Skin epidermis (tissue), 12 donors: ENCODE measurements at regions not wholly inside any gene's neighbourhood (a gene's known extent, or its start where the extent isn't known, plus 50 kb on each side); places are given as distances from the start of the nearest gene placed in this dataset.

ENCODE experiments used
- H3K27ac ChIP-seq, 21 experiments: fragments of 200-600 bp; sonication (generic) in 11 of 21; one replicate each; pipeline ENCODE4 v1.5.0; 2020; ENCODE audit warnings: mild to moderate bottlenecking in 3 of 21, inconsistent platforms in 2 of 21, moderate library complexity in 2 of 21
- H3K4me3 ChIP-seq, 7 experiments: fragments of 200-600 bp; sonication (generic) in 2 of 7; one replicate each; pipeline ENCODE4 v1.5.0; 2020; ENCODE audit warnings: inconsistent platforms in 2 of 7, mild to moderate bottlenecking in 2 of 7, moderate library complexity in 1 of 7

DNA sequence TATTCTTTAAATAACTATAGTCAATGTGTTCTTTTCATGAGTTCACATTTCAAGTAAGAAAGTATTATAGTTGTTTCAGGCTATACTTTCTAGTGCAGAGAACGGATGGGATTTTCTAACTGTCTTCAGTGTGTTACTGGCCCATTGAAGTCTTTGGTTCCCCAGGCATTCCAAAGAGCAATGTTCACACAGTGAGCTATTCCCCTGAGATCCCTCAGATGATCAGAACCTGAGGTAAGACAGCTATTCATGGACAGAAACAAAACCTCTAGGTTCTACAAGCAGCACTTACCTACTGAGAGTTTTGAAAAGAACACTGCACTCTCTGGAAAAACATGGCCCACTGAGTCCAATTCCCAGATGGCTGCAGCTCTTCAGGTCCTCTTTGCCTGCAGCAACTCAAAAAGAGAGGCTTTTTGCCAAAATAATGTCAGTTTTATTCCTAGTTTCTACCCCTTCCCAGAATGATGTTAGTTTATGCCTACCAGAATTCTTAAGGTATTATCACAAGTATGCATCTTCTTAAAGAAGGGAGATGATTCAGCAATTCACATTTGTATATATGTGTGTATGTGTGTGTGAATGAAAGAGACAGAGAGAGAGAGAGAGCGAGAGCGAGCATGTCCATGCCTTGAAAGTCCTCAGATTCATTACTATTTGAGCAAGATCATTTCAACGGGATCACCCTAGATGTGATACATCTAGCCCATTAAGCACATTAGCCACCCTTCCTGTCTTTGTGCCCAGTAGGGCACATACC lies 146.1 kb downstream of the PDHA2 start:
- Histone ChIP-seq H3K27ac (no peak overlapping the region), H3K4me3 (no peak overlapping the region)

DNA sequence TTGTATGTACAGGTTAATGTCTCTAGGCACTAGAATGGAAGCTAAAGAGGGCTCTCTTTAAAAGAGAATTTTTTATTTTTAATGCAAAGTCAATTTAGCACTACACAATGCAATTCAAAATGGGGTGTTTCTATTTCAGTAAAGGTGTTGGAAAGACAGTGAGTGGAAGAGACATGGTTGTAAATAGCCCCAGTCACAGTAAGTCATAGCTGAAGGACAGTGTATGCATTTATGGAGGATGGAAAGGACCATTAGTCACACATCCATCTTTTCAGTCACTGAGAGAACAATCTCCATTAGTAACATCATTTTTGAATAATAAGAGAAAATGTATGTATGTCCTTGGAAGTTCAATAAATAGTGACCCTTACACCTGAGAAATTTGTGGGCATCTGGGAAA lies 148.0 kb downstream of the PDHA2 start:
- Histone ChIP-seq H3K27ac (no peak overlapping the region), H3K4me3 (no peak overlapping the region)

DNA sequence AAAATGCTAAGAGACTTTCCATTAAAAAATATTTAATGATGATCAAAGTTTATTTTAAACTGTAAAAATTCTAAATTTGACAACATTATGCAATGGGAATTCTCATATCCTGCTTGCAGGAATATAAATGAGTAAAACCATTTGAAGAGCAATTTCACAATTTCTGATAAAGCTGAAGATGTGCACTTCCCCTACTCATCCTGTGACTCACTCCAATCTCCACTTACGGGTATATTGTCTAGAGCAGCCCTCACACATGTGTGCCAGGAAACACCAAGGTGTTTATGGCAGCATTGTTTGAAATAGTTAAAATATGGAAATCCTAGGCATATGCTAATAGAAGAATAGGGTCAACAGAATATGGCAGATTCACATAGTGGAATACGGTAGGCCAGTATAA lies 158.4 kb downstream of the PDHA2 start:
- no peak overlapping the region for H3K4me3 ChIP-seq
- H3K27ac ChIP-seq: no peak overlapping the region

DNA sequence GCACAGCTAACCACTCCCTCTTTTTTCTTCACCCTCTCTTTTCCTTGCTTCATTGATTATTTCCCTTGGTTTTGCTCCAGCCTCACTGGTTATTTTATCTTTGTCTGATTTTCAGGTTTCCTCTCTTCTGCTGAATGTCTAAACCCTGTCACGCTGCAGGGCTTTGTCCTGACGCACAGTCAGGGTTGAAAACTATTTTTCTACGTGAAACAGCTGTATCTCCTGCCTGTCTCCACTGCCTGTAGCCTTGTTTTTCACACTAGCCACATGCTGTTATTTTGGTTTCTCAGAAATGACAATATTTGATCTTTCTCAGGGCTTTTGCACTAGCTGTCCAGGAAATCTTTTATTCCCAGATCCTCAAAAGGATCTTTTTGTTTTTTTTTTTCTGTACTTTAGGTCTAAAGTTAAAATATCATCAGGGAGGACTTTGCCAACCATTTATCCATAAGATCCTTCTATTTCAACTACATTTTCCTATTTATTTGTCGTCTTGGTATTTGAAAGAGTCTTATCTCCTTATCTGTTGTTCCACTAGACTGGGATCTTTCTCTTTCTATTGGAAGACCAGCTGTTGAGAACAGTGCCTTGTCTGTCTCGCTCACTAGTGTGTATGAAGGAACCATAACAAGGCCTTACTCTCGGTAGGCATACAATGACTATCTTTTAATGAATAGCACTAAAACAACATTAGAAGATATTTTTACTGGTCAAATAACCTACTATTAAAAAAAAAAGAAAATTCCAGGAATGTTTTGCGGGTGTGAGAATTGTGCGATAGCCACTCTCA lies 164.3 kb downstream of the PDHA2 start:
- no peak overlapping the region for H3K4me3 ChIP-seq
- H3K27ac ChIP-seq: no peak overlapping the region

DNA sequence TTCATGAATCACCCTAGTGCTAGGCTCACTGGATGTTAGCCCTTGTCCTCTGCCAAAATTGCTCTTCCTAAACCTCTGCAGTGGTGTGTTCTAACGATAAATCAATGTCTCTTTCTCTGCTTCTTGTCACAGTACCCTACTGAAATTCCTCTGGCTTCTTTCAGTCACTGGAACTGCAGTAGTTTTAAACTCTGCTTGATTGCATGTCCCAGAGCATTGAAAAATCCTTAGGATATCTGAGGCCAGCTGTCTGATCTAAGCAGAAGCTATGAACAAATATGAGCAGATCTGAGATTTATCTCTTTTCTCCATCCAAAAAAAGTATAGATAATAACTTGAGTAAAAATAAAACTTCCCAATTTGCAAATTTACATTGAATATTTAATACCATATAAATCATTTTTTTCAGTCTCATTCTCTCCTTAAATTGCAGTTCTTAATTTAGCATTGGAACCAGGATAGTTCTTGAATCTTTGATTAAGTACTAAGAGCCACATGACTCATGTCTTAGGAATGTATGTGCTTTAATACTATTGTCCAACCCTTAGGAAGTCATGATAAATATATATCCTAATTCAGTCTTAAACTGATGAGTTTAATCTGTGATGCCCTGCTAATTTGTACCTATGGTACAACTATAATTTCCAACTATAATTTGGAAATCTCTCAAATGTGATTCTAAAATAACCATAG lies 169.7 kb downstream of the PDHA2 start:
- Histone ChIP-seq H3K4me3 (no peak overlapping the region), H3K27ac (no peak overlapping the region)

DNA sequence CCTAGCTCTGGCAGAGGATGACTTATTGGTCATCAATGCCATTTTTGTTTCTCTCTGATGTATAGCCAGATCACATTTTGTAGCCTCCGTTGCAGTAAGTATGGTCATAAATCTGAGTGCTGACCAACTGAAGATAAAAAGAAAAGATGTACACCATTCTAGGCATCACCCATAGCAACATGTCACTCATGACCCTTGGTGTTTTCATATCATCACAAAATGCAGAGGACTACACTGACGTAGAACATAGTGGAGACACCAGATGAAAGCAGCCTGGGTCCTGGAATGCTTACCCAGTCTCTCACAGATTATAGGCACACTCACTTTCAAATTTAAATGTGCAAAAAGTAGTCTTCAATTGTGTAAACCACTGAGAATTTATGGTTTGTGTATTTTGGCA lies 172.8 kb downstream of the PDHA2 start:
- no peak overlapping the region for H3K4me3 ChIP-seq
- H3K27ac ChIP-seq: no peak overlapping the region

- Histone ChIP-seq H3K27ac (no peak overlapping the region), H3K4me3 (no peak overlapping the region)
These were observed 176.9 kb downstream of the PDHA2 start for GRCh38 chr4:96016634-96017299.

DNA sequence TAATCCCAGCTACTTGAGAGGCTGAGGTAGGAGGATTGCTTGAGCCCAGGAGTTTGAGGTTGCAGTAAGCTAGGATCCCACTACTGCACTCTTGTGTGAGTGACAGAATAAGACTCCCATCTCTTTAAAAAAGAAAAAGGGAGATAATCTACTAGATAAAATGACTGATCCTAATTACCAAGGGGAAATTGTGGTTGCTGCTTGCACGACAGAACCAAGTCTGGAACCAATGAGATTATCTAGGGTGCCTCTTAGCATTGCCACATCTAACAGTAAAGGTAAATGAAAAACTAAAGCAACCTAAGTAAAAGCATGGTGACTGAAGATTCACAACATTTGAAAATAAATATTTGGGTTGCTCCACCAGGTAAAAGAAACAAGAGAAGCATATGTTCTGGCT lies 185.1 kb downstream of the PDHA2 start:
- H3K4me3 ChIP-seq: no peak overlapping the region
- H3K27ac ChIP-seq: no peak overlapping the region

DNA sequence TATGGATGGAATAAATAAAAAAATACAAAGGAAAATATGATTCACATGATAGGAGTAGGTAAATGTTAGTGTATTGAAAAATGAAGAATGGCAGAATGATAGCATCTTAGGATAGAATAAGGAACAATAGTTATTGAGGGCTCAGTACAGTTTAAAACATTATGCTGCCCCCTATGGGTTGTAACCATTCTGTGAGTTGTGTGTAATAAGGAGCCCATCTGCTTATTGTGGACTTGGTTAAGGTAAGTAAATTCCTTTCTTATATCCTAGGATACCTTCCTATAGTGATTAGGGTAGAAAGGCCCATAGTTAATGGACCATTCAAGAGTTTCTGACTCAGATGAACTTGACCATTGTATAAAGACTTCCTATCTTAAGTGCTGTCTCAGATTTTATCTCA lies 195.8 kb downstream of the PDHA2 start:
- Histone ChIP-seq H3K4me3 (no peak overlapping the region), H3K27ac (no peak overlapping the region)

DNA sequence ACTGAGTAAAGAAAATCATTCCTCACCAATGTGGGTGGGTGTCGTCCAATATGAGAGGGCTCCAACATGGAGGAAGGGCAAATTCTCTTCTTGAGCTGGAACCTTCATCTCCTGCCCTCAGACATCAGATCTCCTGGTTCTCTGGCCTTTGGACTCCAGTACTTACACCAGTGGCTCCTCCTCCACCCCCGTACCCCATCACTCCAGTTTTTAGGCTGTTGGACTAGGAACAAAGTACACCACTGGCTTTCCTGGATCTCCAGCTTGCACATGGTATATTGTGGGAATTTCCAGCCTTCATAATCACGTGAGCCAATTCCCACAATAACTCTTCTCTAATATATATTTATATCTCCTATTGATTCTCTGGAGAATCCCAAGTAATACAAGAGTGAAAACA lies 196.9 kb downstream of the PDHA2 start:
- no peak overlapping the region for H3K4me3 ChIP-seq

GRCh38 chr4:96037705-96038104 lies 197.8 kb downstream of the PDHA2 start:
- Histone ChIP-seq H3K27ac (no peak overlapping the region), H3K4me3 (no peak overlapping the region)

More for the DNA sequence above, 196.9 kb downstream of the PDHA2 start:
- H3K27ac ChIP-seq: no peak overlapping the region

DNA sequence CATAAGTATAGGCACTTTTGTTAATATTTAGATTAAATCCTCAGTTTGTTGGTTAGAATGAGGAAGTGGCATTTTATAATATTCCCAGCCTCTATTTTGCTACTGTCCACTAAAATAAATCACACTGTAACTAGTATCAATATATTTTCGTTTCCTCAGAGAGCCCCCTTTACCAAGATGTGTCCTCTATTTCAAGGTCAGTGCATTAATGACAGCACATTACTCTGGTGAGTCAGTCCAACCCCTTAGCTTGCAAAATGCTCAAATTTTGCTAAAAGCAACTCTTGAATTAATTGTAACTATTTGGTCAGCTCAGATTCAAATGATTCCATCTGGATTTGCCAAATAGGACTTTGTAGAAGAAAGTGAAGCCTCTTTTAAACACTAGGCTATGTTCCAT lies 199.3 kb downstream of the PDHA2 start:
- no peak overlapping the region for H3K4me3 ChIP-seq
- no peak overlapping the region for H3K27ac ChIP-seq

DNA sequence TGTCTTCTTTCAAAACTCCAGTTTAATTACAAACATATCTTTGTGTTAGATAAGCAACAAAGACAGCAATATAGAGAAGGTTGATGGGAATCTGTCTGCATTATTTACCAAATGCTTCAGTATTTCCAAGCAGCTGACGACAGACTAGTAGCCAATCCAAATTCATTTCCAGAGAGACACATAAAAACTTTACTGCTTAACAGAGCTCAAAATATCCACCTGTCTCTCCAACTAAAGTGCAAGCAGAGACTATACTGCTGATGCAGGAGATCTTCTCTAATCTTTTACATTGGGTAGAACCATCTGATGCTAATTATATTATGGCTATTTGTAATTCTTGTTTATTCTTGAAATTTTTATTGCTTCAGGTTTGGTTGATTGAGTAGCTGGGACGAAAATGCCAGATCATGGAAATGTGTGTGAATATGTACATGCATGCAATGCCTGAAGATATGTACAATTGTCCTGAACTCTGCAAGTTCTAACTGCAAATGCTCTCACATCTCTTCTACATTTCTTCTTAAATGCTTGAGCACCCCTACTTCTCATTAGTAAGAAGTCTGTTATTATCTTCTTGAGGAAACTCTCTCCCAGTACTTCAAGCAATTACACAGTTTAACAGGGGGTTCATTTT lies 200.0 kb downstream of the PDHA2 start:
- no peak overlapping the region for H3K27ac ChIP-seq
- H3K4me3 ChIP-seq: no peak overlapping the region

- Histone ChIP-seq H3K4me3 (no peak overlapping the region), H3K27ac (no peak overlapping the region)
These were observed 205.1 kb downstream of the PDHA2 start for GRCh38 chr4:96044971-96045370.

DNA sequence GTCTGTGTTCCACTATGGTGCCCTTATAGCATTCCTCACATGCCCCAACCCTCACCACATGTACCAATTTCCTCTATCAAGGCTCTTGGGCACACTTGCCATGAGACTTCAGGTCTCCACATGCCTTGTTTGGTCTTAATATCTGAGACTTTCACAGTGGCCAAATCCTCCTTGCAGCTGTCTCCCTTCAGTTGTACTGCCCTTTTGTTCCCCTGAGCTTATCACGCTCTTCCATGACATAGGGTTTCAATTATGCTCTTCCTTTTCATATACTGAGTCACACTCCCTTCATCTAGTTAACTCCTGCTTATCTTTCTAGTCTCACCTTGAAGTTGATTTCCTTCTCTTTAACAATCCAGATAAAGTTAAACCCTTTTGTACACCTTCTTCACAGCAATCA lies 212.9 kb downstream of the PDHA2 start:
- no peak overlapping the region for H3K27ac ChIP-seq
- no peak overlapping the region for H3K4me3 ChIP-seq

DNA sequence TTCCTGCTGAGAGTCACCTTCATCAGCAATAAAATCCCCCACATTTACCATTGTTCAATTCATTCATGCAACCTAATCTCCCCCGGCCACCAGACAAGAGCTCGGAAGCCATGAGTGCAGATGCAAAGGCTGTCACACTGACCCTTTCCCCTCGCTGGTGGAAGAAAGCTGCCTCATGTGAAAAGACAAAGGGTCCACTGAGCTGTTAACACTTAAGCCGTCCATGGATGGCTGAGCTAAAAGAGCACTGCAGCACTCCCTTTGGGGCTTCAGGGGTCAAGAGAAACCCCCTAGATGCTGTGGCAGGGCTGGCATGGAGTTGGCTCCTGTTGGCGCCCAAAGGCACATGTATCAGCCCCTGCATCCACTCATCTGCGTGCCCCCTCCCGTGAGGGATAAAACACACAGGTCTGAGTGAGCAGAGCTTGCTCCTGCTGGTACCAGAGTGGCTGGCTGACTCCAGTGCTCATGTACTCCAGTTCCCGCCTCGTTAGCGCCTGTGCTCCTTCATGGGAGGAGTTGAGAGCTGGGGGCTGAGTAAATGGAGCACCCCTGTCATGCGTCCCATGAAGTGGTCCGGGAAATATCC lies 216.5 kb downstream of the PDHA2 start:
- Histone ChIP-seq H3K27ac (no peak overlapping the region), H3K4me3 (no peak overlapping the region)

GRCh38 chr4:96063639-96064038 lies 223.7 kb downstream of the PDHA2 start:
- no peak overlapping the region for H3K27ac ChIP-seq

DNA sequence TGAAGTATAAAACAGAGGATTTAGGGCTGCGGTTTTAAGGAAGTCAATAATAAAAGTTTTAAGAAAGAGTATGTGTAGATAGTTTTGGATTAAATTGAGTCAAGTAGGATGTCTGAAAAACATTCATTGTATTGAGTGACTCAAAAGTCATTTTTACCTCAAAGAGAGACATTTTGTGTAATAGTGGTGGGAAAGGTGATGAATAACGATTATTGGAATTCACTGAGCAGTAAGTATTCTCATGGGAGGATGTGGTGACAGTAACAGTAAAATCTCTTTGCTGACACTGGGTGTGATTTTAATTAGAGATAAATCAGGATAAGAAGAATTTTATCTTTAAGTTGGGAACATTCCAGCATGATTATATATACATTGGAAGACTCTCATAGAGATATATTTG lies 233.6 kb downstream of the PDHA2 start:
- H3K27ac ChIP-seq: no peak overlapping the region

More at GRCh38 chr4:96063639-96064038, 223.7 kb downstream of the PDHA2 start:
- H3K4me3 ChIP-seq: no peak overlapping the region

DNA sequence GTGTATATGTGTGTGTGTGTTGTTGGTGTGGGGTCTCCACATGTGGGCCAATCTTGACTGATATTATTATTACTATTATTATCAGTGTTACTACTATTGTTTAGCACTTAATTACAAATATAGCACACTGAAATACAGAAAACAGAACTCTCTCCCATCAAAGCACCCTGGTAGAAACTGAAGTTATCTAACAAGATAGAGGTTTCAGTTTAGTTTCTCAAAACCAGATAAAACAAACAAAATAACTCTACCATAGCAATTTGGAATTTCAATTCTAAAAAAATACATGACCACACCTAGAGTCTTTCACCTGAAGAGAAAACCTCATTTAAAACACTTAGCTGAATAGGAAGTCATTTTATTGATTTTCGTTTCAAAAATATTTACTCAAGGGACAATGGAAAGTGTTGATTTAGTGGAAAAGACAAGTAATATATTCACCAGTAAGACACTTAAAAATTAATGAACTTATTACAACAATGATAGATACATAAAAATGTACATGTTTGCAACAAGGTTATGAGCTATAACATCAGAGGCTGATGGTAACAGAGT lies 252.3 kb downstream of the PDHA2 start:
- Histone ChIP-seq H3K27ac (no peak overlapping the region), H3K4me3 (no peak overlapping the region)

More for the DNA sequence above, 233.6 kb downstream of the PDHA2 start:
- no peak overlapping the region for H3K4me3 ChIP-seq
